HG03432 (cell line): ENCODE measurements at regions not wholly inside any gene's neighbourhood (a gene's known extent, or its start where the extent isn't known, plus 50 kb on each side); places are given as distances from the start of the nearest gene placed in this dataset.
"Not testable (repeated sequence)": the region's sequence is repeated elsewhere in the genome, so short reads cannot be mapped to it uniquely, and the experiment has no call there.

Experiments
- ATAC-seq: cut with Tn5 transposase; IDR thresholded peaks from one replicate; pipeline ENCODE4 v1.9.1; 2021; ENCODE audit warnings: mild to moderate bottlenecking, moderate library complexity; ENCODE audit not compliant: unreplicated experiment

DNA sequence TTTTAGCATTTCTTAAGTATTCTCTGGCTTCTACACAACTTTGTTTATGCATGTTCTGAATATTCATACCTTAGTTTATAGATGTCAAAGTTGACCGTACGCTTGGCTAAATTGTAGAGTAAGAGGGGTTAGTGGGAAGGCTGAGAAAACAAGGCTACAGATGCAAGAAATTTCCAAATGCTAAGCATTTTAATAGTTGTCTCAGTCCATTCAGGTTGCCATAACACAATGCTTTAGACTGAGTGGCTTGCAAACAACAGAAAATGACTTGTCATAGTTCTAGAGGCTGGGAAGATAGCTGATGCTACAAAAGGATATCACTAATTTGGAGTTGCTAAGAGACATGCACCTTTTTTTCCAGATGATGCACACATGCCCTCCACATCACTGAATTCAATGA lies 53.0 kb upstream of the C1QTNF3 start:
- ATAC-seq: not testable (repeated sequence)

DNA sequence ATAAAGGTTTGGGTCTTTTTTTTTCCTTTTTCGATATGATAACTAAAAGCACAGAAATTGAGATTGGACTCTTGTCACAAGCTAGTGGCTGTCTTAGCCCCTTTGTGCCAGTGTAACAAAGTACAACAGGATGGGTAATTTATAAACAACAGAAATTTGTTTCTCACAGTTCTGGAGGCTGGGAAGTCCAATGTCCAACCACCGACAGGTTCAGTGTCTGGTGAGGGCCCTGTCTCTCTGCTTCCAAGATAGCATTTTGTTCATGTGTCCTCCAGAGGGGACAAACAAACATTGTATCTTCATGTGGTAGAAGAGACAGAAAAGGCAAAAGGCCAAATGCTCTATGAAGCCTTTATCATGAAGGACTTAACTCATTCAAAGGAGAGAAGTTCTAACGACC lies 56.9 kb upstream of the C1QTNF3 start:
- ATAC-seq: not testable (repeated sequence)

DNA sequence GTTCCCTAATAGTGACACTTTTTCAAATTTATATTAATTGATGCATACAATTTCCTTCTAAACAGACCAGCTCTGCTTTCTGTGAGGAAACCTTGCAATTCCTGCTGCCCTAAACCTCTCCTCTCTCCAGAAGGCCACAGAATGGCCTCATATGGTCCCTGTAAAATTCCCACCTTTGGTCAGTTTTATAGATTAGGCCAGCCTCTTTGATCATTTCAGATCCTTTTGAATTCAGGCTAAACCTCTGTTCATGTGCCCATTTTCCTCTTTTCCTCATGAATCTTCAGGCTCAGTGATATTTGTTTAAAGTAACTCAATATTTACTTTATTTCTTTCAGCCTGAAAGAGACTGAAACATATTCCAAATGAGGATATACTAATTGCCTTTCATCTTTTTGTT lies 58.6 kb upstream of the C1QTNF3 start:
- not testable (repeated sequence) for ATAC-seq

DNA sequence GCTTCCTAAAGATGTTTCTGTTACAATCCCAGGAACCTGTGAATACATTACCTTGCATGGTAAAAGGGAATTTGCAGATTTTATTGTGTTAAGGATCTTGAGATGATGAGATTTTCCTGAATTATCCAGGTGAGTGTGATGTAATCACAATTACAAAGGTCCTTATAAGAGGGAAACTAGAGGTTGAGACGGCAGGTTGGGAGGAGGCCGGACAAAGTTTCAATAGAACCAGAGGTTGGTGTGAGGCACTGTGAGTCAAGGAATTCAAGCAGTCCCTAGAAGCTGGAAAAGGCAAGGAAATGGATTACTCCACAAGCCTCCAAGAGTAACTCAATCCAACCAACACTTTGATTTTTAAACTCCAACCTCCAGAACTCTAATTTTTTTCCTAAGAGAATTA lies 65.9 kb upstream of the C1QTNF3 start:
- ATAC-seq: not testable (repeated sequence)

DNA sequence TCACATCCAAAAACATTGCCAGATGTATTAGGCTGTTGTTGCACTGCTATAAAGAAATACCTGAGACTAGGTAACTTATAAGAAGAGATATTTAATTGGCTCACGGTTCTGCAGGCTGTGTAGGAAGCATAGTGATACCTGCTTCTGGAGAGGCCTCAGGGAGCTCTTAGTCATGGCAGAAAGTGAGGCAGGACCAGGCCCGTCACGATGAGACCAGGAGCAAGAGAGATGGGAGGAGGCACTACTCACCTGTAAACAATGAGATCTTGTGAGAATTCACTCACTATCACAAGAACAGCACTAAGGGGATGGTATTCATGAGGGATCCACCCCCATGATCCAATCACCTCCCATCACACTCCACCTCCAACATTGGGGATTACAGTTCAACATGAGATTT lies 81.3 kb upstream of the C1QTNF3 start:
- ATAC-seq: not testable (repeated sequence)

DNA sequence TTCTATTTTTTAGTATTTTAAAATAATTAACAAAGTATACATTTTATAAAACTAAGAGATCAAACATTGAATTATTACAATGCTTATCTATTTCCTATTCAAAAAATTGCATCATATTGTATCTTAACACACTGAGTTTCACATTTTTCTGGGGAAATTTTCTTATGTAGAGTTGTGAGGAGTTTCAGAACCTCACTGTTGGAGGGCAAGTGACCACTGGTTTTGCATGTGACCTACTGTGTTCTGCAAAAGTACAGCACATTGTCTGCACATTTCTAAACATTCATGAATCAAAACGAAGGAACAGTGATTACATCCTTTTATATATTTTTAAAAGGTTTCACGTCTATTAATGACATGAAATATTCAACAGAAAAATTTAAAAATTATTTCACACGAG lies 82.3 kb upstream of the C1QTNF3 start:
- peak; percentile 92 for ATAC-seq

DNA sequence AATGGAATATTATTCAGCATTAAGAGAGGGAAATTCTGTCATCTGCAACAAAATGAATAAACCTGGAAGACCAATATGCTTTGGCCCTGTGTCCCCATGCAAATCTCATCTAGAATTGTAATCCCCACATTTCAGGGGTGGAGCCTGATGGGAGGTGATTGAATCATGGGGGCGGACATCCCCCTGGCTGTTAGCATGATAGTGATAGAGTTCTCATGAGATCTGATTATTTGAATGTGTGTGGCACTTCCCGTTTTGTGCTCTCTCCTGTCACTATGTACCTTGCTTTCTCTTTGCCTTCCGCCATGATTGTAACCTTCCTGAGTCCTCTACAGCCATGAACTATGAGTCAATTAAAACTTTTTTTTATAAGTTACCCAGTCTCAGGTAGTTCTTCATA lies 83.7 kb upstream of the C1QTNF3 start:
- not testable (repeated sequence) for ATAC-seq

DNA sequence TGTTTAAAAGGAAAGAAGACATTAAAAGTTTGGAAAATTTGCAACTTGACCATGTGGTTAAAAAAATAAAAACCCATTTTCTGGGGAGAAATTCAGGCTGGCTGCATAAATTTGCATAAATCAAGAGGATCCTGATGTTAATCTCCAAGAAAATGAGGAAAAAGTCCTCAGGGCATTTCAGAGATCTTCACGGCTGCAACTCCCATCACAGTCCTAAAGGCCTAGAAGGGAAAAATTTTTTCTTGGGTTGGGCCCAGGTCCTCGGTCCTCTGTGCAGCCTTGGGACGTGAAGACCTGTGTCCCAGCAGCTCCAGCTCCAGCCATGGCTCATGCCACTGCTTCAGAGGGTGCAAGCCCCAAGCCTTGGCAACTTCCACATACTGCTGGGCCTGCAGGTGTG lies 84.8 kb upstream of the C1QTNF3 start:
- ATAC-seq: not testable (repeated sequence)

DNA sequence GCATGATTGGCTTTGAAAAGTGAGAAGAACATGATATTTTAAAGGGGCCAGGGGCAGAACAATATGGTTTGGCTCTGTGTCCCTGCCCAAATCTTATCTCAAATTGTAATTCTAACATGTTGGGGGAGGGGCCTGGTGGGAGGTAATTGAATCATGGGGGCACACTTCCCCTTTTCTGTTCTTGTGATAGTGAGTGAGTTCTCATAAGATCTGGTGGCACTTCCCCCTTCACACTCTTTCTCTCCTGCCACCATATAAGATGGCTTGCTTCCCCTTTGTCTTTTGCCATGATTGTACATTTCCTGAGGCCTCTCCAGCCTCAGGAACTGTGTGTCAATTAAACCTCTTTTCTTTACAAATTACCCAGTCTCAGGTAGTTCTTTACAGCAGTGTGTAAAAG lies 85.9 kb upstream of the C1QTNF3 start:
- ATAC-seq: not testable (repeated sequence)

DNA sequence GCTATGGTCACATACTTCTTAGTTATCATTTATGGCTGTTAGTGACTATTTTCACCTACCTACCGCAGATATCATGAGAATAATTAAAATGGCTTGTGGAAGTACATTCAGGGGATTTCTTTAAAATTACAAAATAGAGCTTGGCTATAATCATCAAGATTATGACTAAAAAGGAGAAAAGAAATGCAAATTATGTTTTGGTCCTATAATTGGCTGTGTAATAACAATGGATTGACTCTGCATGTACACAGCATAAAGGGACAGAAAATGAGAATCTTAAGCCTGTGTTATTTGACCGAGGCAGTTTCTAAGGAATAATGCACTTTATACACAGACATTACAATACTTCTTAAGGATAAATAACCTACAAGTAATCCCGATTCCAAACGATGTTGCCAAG lies 112.0 kb upstream of the C1QTNF3 start:
- peak; percentile 61 for ATAC-seq

DNA sequence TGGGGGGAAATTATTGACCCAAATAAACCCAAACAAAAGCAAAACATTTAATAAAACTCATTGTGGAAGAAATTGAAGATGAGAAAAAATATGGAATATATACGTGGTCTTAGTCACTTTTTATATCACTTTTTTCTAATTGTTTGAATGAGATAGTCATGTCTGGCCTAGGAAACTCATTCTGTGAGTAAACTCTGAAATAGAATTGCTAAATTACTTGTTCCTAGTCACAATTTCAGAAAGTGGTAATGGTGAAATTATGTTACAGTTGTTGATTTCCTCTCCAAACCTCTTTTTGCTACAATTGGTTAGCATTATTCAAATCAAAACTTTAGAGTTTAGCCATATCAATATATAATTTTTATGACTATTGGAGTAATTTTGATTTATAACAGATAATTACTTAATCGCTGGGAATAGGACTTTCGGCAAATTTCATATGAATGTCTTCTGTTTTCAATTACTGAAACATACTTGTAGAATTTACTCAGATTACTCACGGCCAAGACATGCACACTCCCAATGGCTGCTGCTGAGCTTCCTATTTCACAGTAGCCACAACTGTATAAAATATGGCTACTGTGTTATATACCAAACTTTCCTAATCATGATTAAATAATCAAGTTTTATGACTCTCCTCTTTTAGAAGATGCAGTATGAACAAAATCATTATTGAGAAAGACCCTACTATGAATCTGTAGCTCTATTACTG lies 113.8 kb upstream of the C1QTNF3 start:
- peak; percentile 51 for ATAC-seq

DNA sequence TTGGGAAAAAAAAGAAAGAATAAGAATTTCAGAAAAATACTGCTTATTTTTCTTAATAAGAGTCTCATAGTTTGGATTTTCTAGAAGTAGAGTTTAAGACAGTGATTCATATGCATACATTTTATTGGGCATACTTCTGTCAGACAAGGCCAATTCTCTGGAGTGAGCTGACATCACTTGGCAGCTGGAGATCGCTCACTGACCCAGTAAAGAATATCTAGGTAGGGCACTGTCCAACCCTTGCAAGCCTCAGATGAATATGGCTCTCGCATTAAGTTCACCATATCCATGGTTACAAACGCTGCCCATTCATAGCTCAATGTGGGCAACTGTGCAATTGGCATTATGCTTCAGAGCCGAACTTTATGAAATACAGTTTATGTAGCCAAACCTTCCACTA lies 117.9 kb upstream of the C1QTNF3 start:
- ATAC-seq: not testable (repeated sequence)

DNA sequence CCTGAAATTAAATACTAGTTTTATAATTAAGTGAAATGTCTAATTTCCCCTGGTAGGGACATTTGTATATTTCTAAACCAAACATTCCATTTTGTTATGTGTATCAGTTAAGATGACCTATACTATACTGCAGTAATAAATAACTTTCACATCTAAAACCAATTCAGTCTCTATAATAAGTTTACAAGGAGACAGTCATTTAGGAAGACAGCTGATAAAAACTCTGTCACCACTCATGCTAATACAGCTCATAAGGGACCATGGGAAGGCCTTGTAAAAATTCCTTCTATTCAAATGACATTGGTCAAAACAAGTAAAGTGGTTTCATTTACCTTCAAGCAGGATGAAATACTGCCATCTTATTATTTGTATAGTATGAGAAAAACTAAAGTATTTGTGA lies 128.4 kb upstream of the C1QTNF3 start:
- ATAC-seq: not testable (repeated sequence)

DNA sequence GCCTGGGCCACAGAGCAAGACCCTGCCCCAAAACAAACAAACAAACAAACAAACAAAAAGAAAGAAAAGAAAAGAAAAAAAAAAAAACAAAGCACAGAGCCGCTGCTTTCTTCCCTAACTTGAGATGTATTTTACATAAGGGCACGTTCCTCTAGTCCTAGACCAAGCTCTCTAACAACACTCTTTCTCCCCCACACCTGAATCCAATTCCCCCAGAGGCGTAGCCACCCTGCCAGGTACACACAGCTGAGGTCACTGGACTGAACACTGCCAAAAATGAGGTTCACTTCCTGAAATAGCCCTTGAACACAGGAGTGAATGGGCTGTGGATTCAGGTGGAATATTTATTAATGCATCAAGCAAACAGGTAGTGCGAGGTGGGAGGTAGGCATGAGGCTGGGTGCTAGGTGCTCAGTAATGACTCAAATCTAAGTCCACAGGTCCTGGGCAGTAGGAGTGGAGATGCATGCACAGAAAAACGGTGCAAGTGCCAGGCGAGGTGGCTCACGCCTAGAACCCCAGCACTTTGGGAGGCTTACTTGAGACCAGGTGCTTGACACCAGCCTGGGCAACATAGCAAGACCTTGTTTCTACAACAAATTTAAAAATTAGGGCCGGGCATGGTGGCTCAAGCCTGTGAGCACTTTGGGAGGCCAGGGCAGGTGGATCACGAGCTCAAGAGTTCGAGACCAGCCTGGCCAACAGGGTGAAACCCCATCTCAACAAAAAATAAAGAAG lies 136.6 kb upstream of the C1QTNF3 start:
- ATAC-seq: not testable (repeated sequence)

DNA sequence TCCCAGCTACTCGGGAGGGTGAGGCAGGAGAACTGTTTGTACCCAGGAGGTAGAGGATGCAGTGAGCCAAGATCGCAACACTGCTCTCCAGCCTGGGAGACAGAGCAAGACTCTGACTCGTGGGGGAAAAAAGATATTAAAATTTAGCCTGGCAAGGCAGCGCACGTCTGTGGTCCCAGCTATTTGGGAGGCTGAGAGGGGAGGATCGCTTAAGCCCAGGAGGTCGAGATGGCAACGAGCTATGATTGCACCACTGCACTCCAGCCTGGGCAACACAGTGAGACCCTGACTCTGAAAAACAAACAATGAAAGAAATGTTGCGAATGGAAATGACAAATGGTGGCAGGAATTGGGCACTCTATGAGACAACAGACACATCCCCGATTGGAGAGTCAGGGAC lies 137.2 kb upstream of the C1QTNF3 start:
- not testable (repeated sequence) for ATAC-seq

DNA sequence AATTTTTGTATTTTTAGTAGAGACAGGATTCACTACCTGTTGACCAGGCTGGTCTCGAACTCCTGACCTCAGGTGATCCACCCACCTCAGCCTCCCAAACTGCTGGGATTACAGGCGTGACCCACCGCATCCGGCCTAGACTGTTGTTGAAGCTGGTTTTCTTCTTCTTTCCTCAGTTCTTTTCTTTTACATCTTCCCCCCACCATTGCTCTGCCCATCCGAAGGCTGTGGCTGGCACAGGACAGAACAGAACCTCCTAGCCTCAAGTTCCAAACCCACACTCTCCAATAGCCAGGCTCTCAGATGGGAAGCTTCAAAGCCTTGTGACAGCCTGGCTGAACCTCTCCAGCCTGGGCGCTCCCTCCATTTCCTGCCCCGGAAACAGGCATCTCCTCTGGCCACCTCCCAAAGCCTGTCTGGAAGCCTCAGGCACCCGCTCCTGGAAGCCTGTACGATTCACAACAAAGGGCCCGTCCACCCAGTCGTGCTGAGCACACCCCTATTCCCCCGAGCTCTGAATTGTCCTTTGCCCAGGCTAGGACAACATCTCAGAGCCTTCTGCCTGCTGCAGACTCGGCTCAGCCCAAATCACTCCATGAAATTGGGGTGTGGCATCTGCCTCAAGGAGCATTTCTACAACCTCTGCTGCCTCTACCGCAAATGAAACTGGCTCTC lies 138.1 kb upstream of the C1QTNF3 start:
- ATAC-seq: not testable (repeated sequence)

DNA sequence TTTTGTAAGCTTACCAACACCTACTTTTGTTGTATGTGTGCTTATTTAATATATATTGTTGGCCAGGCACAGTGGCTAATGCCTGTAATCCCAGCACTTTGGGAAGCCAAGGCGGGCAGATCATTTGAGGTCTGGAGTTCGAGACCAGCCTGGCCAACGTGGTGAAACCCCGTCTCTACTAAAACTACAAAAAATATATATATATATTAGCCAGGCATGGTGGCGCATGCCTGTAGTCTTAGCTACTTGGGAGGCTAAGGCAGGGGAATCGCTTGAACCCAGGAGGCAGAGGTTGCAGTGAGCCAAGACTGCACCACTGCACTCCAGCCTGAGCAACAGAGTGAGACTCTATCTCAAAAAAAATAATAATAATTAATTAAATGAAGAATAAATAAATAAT lies 142.0 kb upstream of the C1QTNF3 start:
- ATAC-seq: not testable (repeated sequence)

DNA sequence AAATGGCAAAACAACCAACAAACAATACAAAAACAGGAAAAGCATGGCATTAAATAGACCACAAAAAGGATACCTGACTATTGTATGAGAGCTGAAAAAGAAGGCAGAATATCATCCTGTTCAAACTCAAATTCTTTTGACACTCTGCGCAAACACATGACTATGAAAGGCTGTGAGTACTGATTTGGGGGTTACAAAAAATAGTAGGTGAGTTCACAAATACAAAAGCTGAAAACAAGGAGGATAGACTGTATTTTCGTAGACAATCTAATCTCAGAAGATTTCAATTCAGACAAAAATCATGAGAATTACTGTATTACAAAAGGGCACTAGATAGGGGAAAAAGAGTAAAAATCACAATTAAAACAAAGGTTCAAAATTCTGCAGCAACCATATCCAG lies 142.6 kb upstream of the C1QTNF3 start:
- not testable (repeated sequence) for ATAC-seq

DNA sequence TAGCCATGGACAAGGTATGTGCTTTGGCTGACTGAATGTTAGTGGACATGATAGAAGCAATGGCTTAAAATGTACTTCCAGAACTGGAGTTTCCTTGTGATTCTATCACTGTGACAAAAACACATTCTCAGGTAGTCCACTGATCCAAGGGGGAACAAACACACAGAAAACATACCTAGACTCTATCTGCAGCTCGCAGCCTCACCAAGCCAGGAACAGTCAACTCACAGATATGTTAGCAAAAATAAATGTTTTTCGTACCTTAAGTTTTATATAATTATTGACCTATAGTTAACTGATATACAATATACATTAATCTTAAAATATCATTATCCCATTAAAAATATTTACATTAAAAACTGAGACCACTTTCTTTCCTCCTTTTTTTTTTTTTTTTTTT lies 143.1 kb upstream of the C1QTNF3 start:
- not testable (repeated sequence) for ATAC-seq

DNA sequence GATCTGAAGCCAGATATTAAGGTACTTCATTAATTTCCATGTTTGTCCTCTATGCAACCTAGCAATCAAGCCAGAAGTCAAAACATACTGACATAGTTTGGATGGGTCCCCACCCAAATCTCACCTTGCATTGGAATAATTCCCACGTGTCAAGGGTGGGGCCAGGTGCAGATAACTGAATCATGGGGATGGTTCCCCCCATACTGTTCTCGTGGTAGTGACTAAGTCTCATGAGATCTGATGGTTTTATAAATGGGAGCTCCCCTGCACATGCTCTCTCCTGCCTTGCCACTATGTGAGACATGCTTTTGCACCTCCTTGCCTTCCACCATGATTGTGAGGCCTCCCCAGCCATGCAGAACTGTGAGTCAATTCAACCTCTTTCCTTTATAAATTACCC lies 143.9 kb upstream of the C1QTNF3 start:
- not testable (repeated sequence) for ATAC-seq

DNA sequence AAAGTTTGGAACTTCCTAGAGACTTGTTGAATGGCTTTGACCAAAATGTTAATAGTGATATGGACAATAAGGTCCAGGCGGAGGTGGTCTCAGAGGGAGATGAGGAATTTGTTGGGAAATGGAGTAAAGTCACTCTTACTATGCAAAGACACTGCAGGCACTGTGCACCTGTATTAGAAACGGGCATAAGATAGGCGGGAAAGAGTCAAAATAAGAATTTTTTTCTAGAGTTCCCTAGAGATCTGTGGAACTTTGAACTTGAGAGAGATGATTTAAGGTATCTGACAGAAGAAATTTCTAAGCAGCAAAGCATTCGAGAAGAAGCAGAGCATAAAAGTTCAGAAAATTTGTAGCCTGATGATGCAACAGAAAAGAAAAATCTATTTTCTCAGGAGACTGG lies 144.4 kb upstream of the C1QTNF3 start:
- not testable (repeated sequence) for ATAC-seq
